HG03442 (cell line): ENCODE measurements at regions not wholly inside any gene's neighbourhood (a gene's known extent, or its start where the extent isn't known, plus 50 kb on each side); places are given as distances from the start of the nearest gene placed in this dataset.
"Not testable (repeated sequence)": the region's sequence is repeated elsewhere in the genome, so short reads cannot be mapped to it uniquely, and the experiment has no call there.

ENCODE experiments used
- ATAC-seq: cut with Tn5 transposase; IDR thresholded peaks from one replicate; pipeline ENCODE4 v1.9.1; 2021; ENCODE audit warnings: mild to moderate bottlenecking, moderate library complexity; ENCODE audit not compliant: unreplicated experiment

DNA sequence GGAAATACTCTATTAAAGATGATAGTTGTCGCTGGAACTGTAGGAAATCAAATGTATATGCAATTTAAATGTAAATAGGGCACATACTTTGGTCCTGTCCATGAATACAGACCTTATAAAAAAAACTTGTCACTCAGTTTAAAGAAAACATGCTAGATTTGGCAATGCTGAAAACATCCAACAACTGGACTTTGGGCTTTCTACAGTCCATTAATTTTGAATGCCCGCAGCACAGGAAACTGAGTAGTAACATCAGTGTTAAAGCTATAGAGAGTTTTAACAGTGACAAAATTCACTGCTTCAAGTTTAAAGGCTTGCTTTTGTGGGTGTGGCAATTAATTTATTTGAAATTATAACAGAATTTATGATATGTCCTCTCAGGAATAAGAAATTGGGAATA lies 578.4 kb downstream of the TRIML1 start:
- no peak for ATAC-seq

DNA sequence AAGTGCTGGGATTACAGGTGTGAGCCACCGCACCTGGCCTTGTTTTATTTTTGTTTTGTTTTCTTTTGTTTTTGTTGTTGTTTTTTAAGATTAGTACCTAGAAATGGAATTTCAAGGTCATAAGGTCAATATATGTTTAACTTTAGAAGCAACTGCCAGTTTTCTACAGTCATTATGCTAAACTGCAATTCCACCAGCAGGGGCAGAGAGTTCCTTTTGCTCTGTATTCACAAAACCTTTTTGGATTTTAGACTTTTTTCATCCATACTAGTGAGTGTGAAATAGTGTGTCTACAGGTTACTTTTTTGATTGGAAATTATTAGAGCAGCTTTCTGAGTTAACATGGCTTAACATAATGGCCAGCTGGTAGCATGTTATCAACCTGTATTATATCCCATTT lies 580.6 kb downstream of the TRIML1 start:
- no peak for ATAC-seq

DNA sequence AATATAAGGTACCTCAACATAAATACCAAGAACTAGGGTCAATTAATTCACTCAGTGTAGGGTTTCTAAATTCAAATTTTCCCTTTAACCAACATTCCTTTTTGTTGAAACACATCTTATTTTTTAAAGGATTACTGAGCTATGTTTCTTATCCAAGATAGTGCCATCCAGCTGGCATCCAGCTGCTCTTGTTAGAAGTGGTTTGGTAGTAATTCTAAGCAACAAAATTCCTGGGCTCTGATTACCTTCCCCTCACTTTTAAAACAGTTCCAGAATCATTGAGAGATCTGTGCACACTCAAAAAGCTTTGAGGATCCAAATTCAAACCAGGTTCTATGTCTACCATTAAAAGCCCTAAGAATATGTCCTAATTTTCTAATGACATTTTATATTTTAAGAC lies 583.7 kb downstream of the TRIML1 start:
- ATAC-seq: no peak

DNA sequence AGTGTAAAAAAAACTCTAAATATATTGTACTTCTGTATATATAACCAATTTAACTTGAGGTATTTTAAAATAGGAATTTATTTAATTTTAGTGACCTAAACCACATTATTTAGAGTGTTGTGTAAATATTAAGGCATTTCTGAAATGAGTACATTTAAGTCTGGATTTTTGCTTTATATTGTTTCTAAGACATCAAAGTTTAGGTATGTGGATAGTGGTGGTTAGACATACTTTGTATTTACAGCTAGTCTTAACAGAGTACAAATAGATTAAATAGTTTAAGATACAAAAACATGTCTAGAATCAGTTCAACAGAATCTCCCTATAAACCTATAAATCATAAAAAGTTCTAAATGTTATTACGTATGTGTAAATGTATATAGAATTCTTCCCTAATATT lies 588.5 kb downstream of the TRIML1 start:
- no peak for ATAC-seq

DNA sequence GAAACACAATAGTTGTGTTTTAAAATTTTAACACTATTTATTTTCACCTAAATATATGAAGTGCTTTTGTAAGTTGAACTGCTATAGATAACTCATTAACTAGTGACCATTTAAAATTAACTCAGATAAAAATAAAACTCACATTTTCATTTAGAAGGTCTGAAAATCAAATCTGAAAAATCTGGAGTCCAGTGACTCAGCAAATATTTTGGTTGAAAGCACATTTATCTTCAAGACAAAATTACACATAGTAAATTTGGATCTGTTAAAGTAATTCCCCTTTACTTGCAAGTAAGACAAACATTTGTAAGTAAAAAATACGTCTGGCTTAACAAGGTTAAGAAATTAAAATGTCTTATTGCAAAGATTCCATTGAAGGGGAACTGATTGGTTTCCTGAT lies 589.1 kb downstream of the TRIML1 start:
- ATAC-seq: no peak

DNA sequence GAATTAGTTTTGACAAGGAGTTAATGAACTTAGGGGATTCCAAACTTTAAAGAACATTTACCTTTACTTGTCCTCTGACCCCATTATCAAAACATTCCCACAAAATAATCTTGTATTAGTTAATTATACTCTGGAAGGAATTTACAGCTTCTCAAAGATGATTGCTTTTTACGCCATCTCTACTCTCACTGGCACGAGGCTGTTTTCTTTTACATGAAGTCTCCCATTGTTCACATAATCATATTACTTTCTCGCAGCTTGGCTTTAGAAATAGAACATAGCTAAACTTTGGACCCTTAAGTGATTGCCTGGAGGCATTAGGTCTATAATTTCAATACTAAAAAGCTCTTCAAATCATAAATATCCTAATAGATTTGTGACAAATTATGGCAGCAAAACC lies 592.9 kb downstream of the TRIML1 start:
- no peak for ATAC-seq

DNA sequence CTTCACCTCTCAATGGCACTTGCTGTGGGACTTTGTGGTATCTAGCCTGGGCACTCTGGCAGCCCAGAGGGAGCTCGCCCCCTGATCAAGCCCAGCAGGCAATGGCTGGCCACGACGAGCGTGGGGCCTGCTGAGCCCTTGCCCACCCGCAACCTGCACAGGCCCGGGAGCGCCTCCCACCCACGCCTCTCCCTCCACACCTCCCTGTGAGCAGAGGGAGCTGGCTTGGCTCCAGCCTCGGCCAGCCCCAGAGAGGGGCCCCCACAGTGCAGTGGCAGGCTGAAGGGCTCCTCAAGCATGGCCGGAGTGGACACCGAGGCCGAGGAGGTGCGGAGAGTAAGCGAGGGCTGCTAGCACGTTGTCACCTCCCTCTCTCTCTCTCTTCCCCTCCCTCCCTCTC lies 595.8 kb downstream of the TRIML1 start:
- no peak for ATAC-seq

DNA sequence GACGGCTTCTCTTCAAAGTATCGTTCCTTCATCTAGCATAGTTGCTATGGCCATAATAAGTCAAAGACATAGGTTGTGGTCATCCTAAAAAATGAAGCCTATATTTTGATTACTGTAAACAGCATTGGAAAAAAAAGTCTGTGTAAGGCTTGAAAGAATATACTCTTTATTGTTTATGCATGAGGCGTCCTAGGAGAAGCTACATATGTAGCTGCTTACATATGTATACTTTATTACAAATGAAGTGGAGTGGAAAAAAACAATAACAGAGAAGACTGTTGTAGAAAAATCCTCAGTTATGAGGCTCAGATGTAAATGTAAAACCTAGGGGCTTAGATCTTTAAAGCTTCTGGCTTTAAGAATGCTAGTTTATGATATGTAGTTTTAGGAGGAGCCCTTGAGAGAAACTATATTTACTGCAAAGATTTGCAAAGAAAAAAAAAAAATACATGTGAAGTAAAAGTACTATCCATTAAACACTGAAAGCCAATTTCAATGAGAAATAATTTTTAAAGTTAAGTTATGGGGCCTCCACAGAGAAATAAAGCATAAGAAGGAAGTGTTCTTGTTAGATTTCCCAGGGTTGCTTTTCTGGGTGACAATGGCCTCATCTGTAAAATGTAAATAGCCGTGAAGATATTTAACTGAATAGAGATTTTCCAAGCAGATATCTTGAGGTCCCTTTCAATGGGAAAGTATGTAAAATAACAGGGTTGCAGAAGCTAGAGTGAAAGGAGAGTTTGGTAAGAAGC lies 598.2 kb downstream of the TRIML1 start:
- no peak for ATAC-seq

DNA sequence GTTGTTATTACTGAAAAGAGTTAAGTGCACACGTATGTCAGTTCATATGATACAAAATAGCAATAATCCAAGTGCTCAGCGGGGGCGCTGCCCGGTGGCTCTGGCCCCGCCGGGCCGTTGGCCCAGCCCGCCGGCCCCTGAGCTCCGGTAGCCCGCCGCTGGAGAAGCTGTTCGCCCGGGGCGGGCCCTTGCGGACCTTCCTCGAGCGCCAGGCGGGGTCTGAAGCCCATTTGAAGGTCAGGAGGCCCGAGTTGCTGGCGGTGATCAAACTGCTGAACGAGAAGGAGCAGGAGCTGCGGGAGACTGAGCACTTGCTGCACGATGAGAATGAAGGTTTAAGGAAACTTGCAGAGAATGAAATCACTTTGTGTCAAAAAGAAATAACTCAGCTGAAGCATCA lies 599.0 kb downstream of the TRIML1 start:
- ATAC-seq: not testable (repeated sequence)

DNA sequence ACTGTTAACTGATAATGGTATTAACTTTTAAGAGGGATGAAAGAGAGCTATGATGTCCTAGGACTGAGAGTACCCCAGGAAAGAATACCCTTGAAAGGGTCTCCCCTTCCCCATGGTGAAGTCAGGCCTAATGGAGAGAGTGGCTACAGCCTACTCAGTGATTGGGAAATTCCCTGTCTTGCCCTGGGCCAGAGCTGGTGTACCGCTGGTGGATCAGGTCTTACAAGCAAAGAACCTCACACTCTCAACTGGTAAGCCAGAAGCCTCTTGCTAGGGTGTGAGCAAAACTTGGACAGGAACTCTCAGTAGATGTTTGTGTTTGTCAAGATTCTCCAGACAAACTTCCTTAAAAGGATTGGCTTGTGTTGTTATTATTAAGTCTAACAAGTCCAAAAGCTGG lies 600.9 kb downstream of the TRIML1 start:
- not testable (repeated sequence) for ATAC-seq

DNA sequence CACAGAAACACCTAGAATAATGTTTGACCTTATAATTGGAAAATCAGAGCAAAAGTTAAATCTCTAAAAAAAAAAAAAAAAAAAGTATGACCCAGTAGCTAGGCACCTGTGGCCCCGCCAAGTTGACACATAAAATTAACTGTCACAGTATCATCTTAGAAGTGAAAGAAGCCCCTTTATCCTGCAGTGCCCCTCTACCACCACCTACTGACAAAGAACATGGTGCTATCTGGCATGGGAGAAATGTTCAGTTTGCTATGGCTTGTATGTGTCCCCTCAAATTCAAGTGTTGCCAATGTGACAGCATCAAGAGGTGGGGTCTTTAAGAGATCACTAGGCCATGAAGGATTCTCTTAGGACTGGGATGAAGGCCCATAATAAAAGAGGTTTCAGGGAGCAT lies 601.5 kb downstream of the TRIML1 start:
- not testable (repeated sequence) for ATAC-seq

DNA sequence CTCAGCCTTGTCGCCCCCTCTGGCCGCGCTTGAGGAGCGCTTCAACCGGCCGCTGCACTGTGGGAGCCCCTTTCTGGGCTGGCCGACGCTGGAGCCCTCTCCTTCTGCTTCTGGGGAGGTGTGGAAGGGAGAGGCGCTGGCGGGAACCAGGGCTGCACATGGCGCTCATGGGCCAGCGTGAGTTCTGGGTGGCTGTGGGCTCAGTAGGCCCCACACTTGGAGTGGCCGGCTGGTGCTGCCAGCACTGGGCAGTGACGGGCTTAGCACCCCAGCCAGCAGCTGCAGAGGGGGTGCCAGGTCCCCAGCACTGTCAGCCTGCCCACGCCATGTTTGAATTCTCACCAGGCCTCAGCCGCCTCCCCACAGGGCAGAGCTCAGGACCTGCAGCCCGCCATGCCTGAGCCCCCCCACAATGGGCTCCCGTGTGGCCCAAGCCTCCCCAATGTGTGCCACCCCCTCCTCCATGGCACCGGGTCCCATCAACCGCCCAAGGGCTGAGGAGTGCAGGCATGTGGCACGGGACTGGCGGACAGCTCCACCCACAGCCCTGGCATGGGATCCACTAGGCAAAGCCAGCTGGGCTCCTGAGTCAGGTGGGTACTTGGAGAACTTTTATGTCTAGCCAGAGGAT lies 615.2 kb downstream of the TRIML1 start:
- no peak for ATAC-seq

DNA sequence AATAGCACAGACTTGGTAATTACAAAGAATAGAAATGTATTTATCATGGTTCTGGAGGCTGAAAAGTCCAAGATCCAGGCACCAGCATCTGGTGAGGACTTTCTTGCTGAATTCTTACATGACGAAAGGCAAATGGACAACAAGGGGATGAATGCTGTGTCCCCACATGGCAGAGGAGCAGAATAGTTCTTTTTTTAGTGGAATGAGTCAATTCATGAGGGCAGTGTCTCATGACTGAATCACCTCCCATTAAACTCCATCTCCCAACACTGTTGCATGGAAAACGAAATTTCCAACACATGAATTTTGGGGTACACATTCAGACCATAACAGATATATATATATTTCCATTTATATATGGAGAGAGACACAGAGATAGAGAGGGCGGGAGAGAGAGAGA lies 628.3 kb downstream of the TRIML1 start:
- ATAC-seq: no peak

DNA sequence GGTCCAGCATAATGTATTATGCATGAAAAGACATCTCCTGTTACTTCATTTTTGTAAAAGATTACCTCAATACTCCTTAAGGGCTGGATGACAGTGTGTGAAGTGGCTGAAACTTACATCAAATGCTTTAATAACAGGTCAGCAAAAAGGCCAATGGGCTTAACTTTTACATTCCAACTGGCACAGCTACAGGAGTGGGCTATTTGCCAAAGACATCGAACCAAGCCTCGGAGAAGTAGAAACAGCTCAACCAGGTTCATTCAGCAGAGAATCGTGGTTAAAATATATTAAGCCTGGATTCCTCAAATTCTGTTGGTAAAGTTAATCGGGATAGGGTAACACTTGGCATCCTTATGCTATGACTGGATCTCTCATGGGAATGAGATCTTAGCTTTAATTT lies 639.7 kb downstream of the TRIML1 start:
- no peak for ATAC-seq

DNA sequence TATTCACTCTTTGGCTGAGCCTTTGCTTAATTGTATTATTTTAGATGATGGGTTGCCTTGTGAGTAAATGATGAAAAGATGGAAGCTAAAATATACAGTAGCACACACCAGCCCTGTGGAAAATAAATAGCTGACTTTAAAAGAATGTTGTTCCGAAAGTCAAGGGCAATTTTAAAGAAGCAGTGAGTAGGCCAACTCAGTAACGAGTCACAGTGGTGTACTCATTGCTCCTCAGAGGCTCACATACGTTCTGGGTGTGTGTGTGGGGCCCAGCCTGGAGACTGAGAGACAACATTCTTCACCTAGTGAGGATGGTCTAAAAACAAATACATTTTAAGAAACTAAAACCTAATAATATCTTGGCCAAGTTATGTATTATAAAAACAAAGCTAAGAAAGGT lies 640.3 kb downstream of the TRIML1 start:
- ATAC-seq: no peak

DNA sequence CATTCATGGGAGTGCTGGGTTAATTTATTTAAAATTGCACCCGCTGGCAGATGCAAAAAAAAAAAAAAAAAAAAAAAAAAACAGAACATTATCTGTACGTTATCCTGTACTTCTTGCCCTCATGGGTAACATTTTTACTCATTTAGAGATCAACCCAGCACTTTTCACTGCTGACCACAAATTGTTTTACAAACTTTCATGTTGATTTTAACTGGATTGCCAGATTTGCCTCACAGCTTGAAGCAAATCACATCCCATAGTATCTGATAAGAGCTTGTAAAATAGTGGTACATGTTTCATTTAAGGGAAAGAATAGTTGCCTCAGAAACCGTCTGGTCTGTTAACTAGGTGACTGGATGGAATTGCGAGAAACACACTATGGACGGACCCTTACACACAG lies 640.8 kb downstream of the TRIML1 start:
- ATAC-seq: no peak

DNA sequence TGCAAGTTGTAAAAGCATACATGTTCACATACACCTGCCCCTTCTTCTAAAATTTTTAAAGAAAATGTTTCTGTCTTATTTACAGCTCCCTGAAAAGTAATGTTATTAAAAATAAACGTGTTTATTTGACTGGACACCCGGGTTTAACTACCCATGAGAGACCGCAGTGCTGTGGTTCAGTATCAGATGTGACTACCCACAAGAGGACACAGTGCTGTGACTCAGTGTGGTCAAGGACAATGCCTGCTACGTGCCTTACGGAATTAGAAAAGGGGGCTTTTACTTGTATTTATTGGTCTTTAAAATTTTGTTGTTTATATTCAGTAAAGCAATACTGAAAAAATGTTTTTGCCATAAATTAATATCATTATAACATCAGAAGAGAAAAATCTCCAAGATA lies 641.4 kb downstream of the TRIML1 start:
- no peak for ATAC-seq

DNA sequence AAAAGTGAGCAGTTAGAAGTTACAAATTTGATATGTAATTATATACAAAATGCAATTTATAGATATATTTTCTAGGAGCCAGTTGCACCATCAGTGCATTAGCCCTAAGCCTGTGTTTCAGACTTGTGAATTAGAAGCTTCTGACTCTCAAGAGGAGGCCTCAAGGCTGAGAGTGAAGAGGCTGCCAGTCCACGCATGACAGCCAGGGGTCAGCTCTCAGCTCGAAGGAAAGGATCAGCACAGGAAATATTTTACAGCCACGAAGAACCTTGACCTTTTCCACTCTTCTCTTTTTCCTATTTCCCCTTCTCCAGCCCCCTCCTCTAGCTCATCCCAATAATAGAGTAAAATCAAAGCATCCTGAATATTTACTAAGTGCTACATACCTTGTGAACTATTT lies 642.4 kb downstream of the TRIML1 start:
- ATAC-seq: no peak

DNA sequence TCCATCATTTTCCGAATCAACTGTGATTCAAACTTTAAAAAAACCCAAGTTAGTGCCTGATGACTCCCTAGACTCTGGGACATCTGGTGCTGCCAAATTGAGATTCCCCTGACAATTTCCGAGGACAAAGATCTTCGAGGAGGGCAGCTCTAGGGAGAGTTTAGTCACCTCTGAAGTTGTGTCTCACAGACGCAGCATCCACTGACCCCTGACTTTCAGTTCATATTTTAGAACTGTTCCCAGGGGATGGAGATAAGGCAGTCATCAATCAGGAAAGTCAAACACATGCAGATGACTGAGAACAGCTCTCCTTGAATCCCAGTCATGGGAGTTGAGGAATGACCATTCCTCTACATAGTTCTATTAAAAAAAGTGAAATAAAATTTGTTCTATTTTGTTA lies 643.9 kb downstream of the TRIML1 start:
- ATAC-seq: no peak

DNA sequence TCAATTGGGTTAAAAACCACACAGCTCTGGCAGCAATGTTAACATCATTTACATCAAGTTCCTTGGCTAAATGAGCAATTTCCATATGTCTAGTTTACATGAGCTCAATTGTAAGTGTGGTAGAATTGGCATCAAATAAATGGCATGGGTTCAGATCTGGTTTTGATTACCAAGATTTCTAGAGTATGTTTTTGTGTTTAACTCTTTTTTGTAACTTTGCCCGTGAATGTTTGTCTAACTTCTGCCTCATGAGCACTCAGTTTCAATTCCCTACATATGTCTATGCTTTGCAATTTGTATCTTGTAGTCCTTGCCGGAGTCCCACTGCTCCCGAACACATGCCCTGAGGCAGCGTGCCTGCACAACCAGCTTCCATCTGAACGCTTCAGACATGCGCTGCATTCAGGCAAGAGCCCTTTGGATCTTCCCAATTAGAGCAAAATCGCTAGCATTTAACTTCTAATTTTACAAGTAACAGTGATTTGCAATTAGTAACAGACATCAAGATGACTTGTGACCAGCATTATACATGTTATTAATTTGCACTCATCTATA lies 644.4 kb downstream of the TRIML1 start:
- ATAC-seq: no peak

DNA sequence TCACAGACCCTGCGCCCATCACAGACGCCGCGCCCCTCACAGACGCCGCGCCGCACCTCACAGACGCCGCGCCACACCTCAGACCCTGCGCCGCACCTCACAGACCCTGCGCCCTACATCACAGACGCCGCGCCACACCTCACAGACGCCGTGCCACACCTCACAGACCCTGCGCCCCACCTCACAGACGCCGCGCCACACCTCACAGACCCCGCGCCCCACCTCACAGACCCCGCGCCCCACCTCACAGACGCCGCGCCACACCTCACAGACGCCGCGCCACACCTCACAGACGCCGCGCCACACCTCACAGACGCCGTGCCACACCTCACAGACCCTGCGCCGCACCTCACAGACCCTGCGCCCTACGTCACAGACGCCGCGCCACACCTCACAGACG lies 657.4 kb downstream of the TRIML1 start:
- ATAC-seq: not testable (repeated sequence)

DNA sequence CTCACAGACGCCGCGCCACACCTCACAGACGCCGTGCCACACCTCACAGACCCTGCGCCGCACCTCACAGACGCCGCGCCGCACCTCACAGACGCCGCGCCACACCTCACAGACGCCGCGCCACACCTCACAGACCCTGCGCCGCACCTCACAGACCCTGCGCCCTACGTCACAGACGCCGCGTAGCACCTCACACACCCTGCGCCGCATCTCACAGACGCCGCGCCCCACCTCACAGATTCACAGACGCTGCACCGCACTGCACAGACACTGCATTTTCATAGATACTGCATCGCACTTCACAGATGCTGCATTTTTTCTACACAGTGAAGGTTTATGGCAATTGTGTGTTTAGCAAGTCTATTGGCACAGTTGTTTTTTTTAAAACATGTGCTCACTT lies 657.8 kb downstream of the TRIML1 start:
- ATAC-seq: not testable (repeated sequence)

DNA sequence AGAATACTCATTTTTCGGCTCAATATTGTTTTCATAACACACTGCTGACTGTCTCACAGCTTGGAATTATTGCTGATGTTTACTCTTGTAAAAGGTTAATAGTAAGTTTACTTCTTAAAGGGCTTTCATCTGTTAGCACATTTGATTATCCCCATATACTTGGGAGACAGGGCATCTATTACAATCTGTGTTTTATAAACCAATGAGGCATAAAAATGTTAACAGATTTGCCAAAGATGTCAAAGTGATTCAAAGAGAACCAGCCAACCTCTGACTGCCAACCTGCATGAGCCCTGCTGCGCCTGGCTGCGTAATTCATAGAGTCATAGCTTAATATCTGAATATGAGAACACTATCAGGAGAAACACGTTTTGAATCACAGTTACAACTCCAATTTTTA lies 665.6 kb downstream of the TRIML1 start:
- ATAC-seq: no peak
